H9 (cell line): ENCODE measurements at regions not wholly inside any gene's neighbourhood (a gene's known extent, or its start where the extent isn't known, plus 50 kb on each side); places are given as distances from the start of the nearest gene placed in this dataset.

Experiments
- DNase-seq: peaks from one replicate; pipeline ENCODE4 v3.0.0-alpha.2; 2017
- H2AFZ ChIP-seq: one replicate; pipeline ENCODE4 v1.6.1; 2013; ENCODE audit warnings: mild to moderate bottlenecking, low read length, control low read depth, moderate library complexity
- H2AK5ac ChIP-seq: 2 replicates; pipeline ENCODE4 v1.6.1; 2013; ENCODE audit warnings: low read length, control low read depth, mixed read lengths; ENCODE audit not compliant: insufficient read length
- H2BK120ac ChIP-seq: one replicate; pipeline ENCODE4 v1.6.1; 2013; ENCODE audit warnings: low read depth, mild to moderate bottlenecking, low read length, control low read depth, inconsistent platforms; ENCODE audit not compliant: poor library complexity, severe bottlenecking
- H2BK12ac ChIP-seq: 2 replicates; pipeline ENCODE4 v1.6.1; 2013; ENCODE audit warnings: low read length, control low read depth, mixed read lengths, low read depth; ENCODE audit not compliant: insufficient read length
- H2BK15ac ChIP-seq: 2 replicates; pipeline ENCODE4 v1.6.1; 2013; ENCODE audit warnings: low read depth, low read length, control low read depth
- H2BK20ac ChIP-seq: one replicate; pipeline ENCODE4 v1.6.1; 2013; ENCODE audit warnings: low read depth, mild to moderate bottlenecking, low read length, control low read depth, inconsistent platforms; ENCODE audit not compliant: poor library complexity, severe bottlenecking
- H2BK5ac ChIP-seq: 2 replicates; pipeline ENCODE4 v1.6.1; 2013; ENCODE audit warnings: low read length, control low read depth, mixed read lengths; ENCODE audit not compliant: insufficient read length
- H3K14ac ChIP-seq: 2 replicates; pipeline ENCODE4 v1.6.1; 2013; ENCODE audit warnings: low read length, control low read depth; ENCODE audit not compliant: insufficient read depth
- H3K18ac ChIP-seq: 2 replicates; pipeline ENCODE4 v1.6.1; 2013; ENCODE audit warnings: low read depth, mild to moderate bottlenecking, mixed read lengths, low read length, control low read depth; ENCODE audit not compliant: insufficient read length
- H3K23ac ChIP-seq: 2 replicates; pipeline ENCODE4 v1.6.1; 2013; ENCODE audit warnings: low read length, control low read depth, mixed read lengths, low read depth; ENCODE audit not compliant: insufficient read length
- H3K23me2 ChIP-seq: 2 replicates; pipeline ENCODE4 v1.6.1; 2013; ENCODE audit warnings: low read depth, mild to moderate bottlenecking, mixed read lengths, low read length, control low read depth; ENCODE audit not compliant: insufficient read length, poor library complexity, severe bottlenecking
- H3K27ac ChIP-seq: 2 replicates; pipeline ENCODE4 v1.5.1; 2013; ENCODE audit warnings: low read length, control low read depth, mixed read lengths, low read depth; ENCODE audit not compliant: insufficient read length
- H3K27me3 ChIP-seq: 2 replicates; pipeline ENCODE4 v1.6.1; 2013; ENCODE audit warnings: low read length, control low read depth, inconsistent platforms; ENCODE audit not compliant: insufficient read depth
- H3K4ac ChIP-seq: 2 replicates; pipeline ENCODE4 v1.6.1; 2013; ENCODE audit warnings: low read depth, mild to moderate bottlenecking, control low read depth, inconsistent platforms, low read length, moderate library complexity
- H3K4me1 ChIP-seq: 2 replicates; pipeline ENCODE4 v1.6.1; 2013; ENCODE audit warnings: low read length, control low read depth, inconsistent platforms; ENCODE audit not compliant: insufficient read depth
- H3K4me2 ChIP-seq: 2 replicates; pipeline ENCODE4 v1.6.1; 2013; ENCODE audit warnings: low read length, control low read depth, mixed read lengths; ENCODE audit not compliant: insufficient read length, insufficient read depth
- H3K56ac ChIP-seq: 2 replicates; pipeline ENCODE4 v1.6.1; 2013; ENCODE audit warnings: low read depth, mild to moderate bottlenecking, mixed read lengths, low read length, control low read depth; ENCODE audit not compliant: insufficient read length
- H3K79me1 ChIP-seq: 2 replicates; pipeline ENCODE4 v1.6.1; 2013; ENCODE audit warnings: low read depth, mild to moderate bottlenecking, moderate library complexity, low read length, control low read depth, inconsistent platforms; ENCODE audit not compliant: insufficient read depth, poor library complexity, severe bottlenecking
- H3K79me2 ChIP-seq: 2 replicates; pipeline ENCODE4 v1.6.1; 2013; ENCODE audit warnings: low read length, control low read depth, inconsistent platforms; ENCODE audit not compliant: insufficient read depth
- H3K9ac ChIP-seq: 2 replicates; pipeline ENCODE4 v1.6.1; 2013; ENCODE audit warnings: low read length, control low read depth, mixed read lengths; ENCODE audit not compliant: insufficient read length; ENCODE audit errors: extremely low read depth
- H3K9me3 ChIP-seq: one replicate; pipeline ENCODE4 v1.6.1; 2013; ENCODE audit warnings: low read depth, low read length, inconsistent platforms; ENCODE audit not compliant: control insufficient read depth
- H3T11ph ChIP-seq: one replicate; pipeline ENCODE4 v1.6.1; 2013; ENCODE audit warnings: mild to moderate bottlenecking, low read length, control low read depth, inconsistent platforms
- H4K20me1 ChIP-seq: one replicate; pipeline ENCODE4 v1.6.1; 2013; ENCODE audit not compliant: control insufficient read depth, insufficient read length, insufficient read depth
- H4K5ac ChIP-seq: 2 replicates; pipeline ENCODE4 v1.6.1; 2013; ENCODE audit warnings: low read depth, mild to moderate bottlenecking, mixed read lengths, low read length, control low read depth; ENCODE audit not compliant: insufficient read length
- H4K8ac ChIP-seq: replicated peaks from 2 replicates; pipeline ENCODE4 v1.6.1; 2013; ENCODE audit warnings: low read length, control low read depth, mixed read lengths, low read depth; ENCODE audit not compliant: insufficient read length
- H4K91ac ChIP-seq: 2 replicates; pipeline ENCODE4 v1.6.1; 2013; ENCODE audit warnings: low read depth, mild to moderate bottlenecking, moderate library complexity, mixed read lengths, low read length, control low read depth; ENCODE audit not compliant: insufficient read length
- H3K27ac Mint-ChIP-seq, 3 experiments: 2 replicates in 2 of 3; 3 replicates in 1 of 3; pipeline ENCODE4 v1.8.0; 2020 to 2021; ENCODE audit warnings: mixed read lengths in 3 of 3, mild to moderate bottlenecking in 1 of 3, moderate library complexity in 1 of 3
- H3K27me3 Mint-ChIP-seq: 2 replicates; pipeline ENCODE4 v1.8.0; 2021; ENCODE audit warnings: low read depth, mild to moderate bottlenecking, moderate library complexity, mixed read lengths
- H3K36me3 Mint-ChIP-seq, 3 experiments: 2 replicates in 2 of 3; 3 replicates in 1 of 3; pipeline ENCODE4 v1.8.0; 2020 to 2021; ENCODE audit warnings: low read depth in 3 of 3, mixed read lengths in 3 of 3; ENCODE audit not compliant: insufficient read depth in 1 of 3
- H3K4me1 Mint-ChIP-seq, 2 experiments: 2 replicates each; pipeline ENCODE4 v1.8.0; 2020; ENCODE audit warnings: mixed read lengths in 2 of 2
- H3K4me3 Mint-ChIP-seq, 2 experiments: 2 replicates in 1 of 2; 3 replicates in 1 of 2; pipeline ENCODE4 v1.8.0; 2020 to 2021; ENCODE audit warnings: mild to moderate bottlenecking in 2 of 2, mixed read lengths in 2 of 2, moderate library complexity in 1 of 2
- H3K9me3 Mint-ChIP-seq, 2 experiments: 2 replicates in 1 of 2; 3 replicates in 1 of 2; pipeline ENCODE4 v1.8.0; 2020; ENCODE audit warnings: mild to moderate bottlenecking in 2 of 2, mixed read lengths in 2 of 2, moderate library complexity in 1 of 2
- CTCF ChIP-seq: fragments of 200-600 bp; sonication (generic); conservative IDR thresholded peaks from 3 replicates; pipeline ENCODE4 v1.8.0; 2021; ENCODE audit warnings: antibody characterized with exemption, mild to moderate bottlenecking
- WGBS: extraction: QIAGEN DNeasy Blood & Tissue Kit; methylation state at CpG from one replicate; pipeline ENCODE4 v1.1.7; 2013; ENCODE audit warnings: missing lambda C conversion rate, low lambda C conversion rate, mixed read lengths; ENCODE audit not compliant: insufficient read length; ENCODE audit errors: extremely low coverage; 5-methylcytosine and 5-hydroxymethylcytosine counted together

GRCh38 chr3:59546522-59546921 lies 496.7 kb upstream of the CFAP20DC start:
- no peaks in the 10 kb centered on the region for H3K27me3 ChIP-seq
- no peaks in the 10 kb centered on the region for H3K4me1 ChIP-seq
- no peak overlapping the region for H2BK5ac ChIP-seq
- no peak overlapping the region for H3K4me2 ChIP-seq
- no peak overlapping the region for H2BK20ac ChIP-seq
- H2BK15ac ChIP-seq: no peak overlapping the region
- no peaks in the 10 kb centered on the region for H3K23me2 ChIP-seq
- H3K56ac ChIP-seq: no peak overlapping the region
- H3K79me1 ChIP-seq: no peaks in the 10 kb centered on the region
- no peak overlapping the region for H2AK5ac ChIP-seq
- H3K18ac ChIP-seq: no peak overlapping the region
- H3K9ac ChIP-seq: no peak overlapping the region
- no peak overlapping the region for H2BK12ac ChIP-seq
- no peak overlapping the region for H3K27ac Mint-ChIP-seq
- H4K20me1 ChIP-seq: no peaks in the 10 kb centered on the region
- no peak overlapping the region for H4K8ac ChIP-seq
- no peaks in the 10 kb centered on the region for H3K79me2 ChIP-seq
- no peak for DNase-seq
- TF ChIP-seq CTCF: no peak
- no peak overlapping the region for H3K27ac ChIP-seq
- H3K23ac ChIP-seq: no peak overlapping the region
- H3K9me3 ChIP-seq: no peaks in the 10 kb centered on the region
- H3K14ac ChIP-seq: no peak overlapping the region
- H3K27me3 Mint-ChIP-seq: no peaks in the 10 kb centered on the region
- no peak overlapping the region for H3K4ac ChIP-seq
- no CpG with 5 or more reads among the region's 1 CpG for WGBS
- H2AFZ ChIP-seq: no peak overlapping the region
- no peaks in the 10 kb centered on the region for H3K9me3 Mint-ChIP-seq
- H3T11ph ChIP-seq: no peak overlapping the region
- H2BK120ac ChIP-seq: no peak overlapping the region
- H3K4me3 Mint-ChIP-seq: no peak overlapping the region
- no peaks in the 10 kb centered on the region for H3K36me3 Mint-ChIP-seq
- no peak overlapping the region for H4K91ac ChIP-seq
- no peak overlapping the region for H4K5ac ChIP-seq
- H3K4me1 Mint-ChIP-seq: no peaks in the 10 kb centered on the region
